A172 (cell line): ENCODE measurements at regions not wholly inside any gene's neighbourhood (a gene's known extent, or its start where the extent isn't known, plus 50 kb on each side); places are given as distances from the start of the nearest gene placed in this dataset.

ENCODE experiments used
- DNase-seq: peaks from one replicate; pipeline ENCODE4 v3.0.0-alpha.2; 2015; ENCODE audit warnings: low spot score

DNA sequence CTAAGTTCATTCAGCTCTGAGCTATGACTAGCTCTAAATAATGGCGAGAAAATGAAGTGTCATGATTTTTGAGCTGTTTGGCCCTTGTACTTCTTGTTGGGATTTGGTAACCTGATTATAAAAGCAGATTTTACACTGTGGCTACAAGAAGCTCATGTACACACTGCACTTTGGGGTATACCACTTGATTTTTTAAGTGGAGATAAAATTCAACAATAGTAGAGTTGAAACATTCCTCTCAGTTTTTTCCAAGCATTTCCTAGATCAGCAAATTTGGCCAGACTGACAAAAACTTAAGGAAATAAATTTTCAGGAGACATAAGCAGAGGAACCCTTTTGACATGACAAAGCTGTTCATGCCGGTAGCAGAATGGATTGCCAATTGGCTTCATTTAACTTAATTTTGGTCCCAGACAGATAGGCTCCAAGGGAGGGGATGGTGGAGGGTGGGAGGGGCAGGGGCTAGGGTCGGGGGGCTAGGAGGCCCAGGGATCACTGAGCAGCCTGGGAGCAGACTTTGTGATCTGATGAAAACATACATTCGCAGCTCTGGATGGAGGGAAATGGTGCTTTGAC is 575.9 kb downstream of the METTL15 start:
- DNase-seq = no peak

GRCh38 chr11:28679795-28680468 is 571.7 kb downstream of the METTL15 start:
- peak; percentile 49 for DNase-seq

DNA sequence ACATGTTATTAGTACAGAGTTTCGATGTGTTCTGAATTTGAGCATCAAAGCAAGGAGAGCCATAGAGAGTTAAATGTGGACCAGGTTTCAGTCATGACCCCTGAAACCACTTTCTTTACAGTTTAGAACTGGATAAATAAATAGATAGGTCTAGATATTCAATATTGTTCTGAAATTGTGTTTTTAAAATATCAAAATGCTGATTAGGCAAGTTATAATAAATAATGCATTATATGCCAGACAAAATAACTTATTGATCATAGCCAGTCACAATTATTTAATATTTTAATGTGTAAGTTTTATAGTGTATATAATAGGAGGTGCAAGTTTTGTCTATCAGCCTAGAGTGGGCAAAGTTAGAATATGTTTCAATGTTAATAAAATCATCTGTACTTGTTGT is 569.5 kb downstream of the METTL15 start:
- no peak for DNase-seq

GRCh38 chr11:28675183-28675582 is 567.0 kb downstream of the METTL15 start:
- DNase-seq = no peak

- DNase-seq = peak; percentile 66
Measured at GRCh38 chr11:28674433-28675103, 566.4 kb downstream of the METTL15 start.

DNA sequence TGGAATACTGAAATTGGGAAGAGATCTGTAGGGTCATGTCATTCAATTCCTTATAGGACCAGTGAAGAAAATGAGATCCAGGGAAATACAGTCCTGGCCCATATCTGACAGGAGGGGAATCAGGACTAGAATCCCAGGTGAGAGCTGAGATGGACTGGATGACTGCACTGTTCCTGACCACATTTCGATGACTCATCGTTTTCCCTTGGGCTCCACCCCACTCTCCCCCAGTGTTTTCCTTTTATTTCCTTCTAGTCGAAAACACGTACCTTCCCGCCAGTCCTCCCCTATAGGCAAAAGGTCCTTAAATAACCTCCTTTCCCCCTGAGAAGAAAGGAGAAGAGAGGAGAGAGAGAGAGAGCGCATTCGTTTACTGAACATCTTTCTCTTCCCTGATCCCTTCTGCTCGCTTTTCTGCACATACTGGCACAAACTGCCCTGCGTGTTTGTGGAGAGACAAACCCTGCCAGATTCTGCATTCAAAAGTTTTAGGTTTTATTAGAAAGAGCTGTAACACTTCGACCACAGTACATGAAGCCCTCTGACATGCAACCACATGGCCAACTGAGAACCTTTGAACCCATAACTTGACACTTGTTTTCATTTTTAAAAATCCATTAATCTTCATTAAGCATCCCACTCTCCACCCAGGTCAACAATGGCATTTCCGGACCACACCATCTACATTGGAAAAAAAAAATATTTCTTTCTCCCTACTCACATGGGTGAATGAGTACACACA is 565.7 kb downstream of the METTL15 start:
- DNase-seq = peak; percentile 94

DNA sequence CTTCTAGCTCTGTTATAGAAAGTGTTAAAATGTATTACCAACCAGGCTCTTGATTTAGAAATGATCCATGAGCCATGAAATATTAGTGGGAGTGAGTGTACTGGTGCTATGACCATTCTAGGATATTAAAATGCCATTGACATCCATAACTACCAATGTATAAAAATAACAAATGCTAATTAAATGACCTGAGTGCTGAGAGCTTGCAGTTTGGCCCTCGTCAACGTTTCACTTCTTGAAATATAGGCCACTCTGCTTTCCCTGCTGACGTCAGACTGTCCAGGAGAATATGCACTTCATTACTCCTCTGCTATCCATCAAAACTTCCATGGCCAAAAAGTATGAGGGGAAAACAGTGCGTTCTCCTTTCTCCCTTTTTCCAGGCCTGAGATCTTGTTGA is 563.1 kb downstream of the METTL15 start:
- DNase-seq = no peak

DNA sequence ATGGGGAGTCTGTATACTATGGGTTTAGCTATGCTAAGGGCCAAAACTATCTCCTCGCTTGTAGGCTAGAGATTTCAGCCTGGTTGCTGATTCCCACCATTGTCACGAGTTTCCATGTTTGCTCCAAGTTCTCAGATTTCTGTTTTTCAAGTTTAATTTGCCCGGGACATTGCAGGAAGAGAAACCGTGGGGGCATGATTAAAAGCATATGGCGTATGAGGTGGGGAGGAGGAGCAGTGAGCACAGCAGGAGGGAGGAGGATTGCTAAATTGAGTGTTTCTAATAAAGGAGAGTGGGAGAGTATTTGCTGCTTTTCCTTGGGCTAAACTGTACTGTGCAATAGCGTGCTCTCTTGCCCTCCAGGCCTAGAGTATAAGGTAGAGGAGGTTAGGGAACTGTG is 558.4 kb downstream of the METTL15 start:
- no peak for DNase-seq

- DNase-seq = no peak
Measured at GRCh38 chr11:28659716-28660348, 551.6 kb downstream of the METTL15 start.

GRCh38 chr11:28657378-28658030 is 549.3 kb downstream of the METTL15 start:
- DNase-seq = peak; percentile 82

- DNase-seq = no peak
Measured at GRCh38 chr11:28654191-28654590, 546.0 kb downstream of the METTL15 start.

GRCh38 chr11:28649922-28650321 is 541.7 kb downstream of the METTL15 start:
- no peak for DNase-seq

DNA sequence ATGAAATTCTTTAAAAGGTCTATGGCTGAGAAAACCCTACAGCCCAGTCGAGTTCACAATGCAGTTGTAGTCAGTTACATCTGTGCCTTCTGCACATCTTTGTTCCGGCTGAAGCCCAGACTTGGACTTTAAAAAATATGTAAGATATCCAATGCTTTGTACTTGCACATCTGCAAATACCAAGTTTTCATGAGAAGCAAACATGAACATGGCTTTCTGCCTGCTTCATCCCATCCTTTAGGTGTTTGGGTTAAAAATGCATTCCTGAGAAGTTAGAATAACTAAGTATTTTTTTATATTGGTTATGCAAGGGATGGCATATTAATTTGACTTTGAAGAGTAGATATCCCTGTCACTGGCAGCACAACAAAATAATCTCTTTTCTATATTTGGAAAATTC is 528.4 kb downstream of the METTL15 start:
- no peak for DNase-seq

GRCh38 chr11:28636033-28636432 is 527.8 kb downstream of the METTL15 start:
- DNase-seq = no peak

DNA sequence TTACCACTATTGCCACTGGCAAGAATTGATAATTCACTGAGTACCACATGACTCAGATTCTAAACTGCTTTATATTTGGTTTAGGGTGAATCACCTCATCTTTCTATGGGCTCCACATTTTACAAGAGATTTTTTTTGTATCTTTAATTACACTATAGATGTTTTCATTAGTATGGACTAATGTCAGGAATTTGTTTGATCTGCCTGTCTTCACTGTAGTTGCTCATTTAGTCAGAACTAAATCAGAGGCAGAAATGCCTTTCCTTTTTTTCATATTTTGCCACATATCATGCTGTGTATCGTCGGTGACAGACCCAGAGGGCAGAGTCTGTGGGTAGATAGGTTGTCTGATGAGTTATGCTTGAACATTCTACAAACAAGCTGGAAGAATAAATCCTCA is 524.1 kb downstream of the METTL15 start:
- DNase-seq = peak; percentile 27

DNA sequence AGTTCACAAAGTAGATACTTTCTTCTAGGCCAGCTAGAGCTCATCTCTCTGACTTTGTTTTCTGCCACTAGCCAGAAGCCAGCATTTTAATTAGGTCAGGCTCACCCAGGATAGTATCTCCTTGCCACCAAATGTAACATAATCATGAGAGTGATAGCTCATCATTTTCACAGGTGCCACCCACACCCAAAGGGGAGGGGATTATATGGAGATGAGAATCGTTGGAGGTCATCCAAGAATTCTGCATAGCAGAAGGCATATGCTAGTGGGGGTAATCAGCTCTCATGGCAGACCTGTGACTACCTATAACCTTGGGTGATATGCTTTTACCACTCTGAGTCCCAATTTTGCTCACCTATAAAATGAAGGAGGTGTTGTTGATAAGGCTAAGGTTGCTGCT is 523.0 kb downstream of the METTL15 start:
- no peak for DNase-seq

- DNase-seq = no peak
Measured at GRCh38 chr11:28629235-28629634, 521.0 kb downstream of the METTL15 start.

DNA sequence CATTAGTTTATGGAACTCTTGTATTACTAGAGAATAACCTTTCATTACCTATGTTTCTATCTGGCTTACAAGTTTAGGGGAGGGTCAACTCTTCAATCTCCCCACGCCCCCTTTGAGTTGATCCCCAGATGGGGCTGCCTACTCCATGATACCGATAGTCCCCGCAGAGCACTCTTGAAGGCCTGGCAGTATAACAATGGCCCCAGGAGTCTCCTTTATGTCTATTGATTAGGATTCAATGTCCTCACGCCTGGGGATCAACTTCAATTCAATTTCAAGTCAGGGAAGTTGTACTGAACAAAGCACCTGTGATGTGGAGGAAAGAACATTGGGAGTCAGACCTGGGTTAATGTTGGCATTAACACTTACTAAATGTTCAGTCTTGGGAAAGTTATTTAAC is 520.2 kb downstream of the METTL15 start:
- no peak for DNase-seq

DNA sequence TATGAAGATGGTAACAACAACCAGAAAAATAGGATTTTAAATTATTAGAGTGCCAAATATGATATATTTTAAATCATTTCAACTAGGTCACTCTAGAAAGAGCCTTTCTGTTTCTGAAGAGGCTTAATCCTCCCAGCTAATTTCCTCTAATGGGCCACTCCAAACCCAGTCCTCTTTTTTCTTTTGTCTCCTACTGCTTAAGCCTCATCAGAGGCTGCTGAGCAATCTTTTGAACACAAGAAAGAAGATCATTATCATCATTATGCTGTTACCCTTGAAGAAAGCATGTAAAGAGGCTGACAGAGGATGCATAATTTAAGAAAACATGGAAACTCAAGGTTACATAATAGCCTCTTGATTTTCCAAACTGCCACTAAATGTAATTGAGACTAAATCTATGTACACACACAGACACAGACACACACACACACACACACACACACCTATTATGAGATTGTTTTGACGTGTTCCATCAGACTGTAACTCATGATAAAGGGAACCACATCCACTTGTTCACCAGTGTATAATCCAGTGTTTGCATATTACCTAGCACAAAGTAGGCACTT is 519.6 kb downstream of the METTL15 start:
- no peak for DNase-seq

DNA sequence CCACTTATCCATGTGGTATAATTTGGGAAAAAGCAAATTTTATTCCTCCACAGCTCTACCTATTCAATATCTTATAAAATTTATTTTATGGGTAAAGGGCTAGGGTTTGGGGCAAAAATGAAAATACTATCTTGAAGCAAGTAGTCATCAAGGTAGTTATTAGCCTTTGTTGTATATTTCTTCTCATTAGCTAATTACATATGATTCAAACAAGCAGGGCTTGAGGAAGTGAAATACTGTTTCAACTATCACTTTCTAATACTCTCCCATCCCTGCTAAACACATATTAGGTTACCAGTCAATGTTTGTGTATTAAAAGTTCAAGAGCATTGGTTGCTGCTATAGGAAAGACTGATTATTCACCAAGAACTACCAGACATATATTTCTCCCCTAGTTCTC is 517.3 kb downstream of the METTL15 start:
- DNase-seq = no peak

DNA sequence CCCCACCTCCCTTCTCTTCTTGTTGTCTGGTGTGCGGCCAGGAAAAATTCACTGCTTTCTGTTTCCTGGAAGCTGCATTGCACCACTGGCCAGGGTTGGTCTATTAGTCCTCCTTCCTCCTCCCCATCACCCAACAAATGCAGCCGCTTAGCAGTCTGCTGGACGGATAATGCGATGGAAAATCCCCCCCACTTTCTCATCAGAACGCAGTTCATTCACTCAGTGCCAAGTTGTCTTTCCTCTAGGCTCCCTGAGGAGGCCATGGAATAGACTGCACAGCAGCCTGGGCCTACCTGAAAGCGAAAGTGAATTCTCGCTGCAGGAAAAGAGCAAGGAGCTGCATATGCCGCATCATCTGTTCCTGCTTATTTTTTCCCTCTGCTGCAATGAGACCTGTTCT is 513.6 kb downstream of the METTL15 start:
- DNase-seq = peak; percentile 73
